Loucy (cell line): ENCODE measurements at regions not wholly inside any gene's neighbourhood (a gene's known extent, or its start where the extent isn't known, plus 50 kb on each side); places are given as distances from the start of the nearest gene placed in this dataset.

ENCODE experiments used
- H2AFZ ChIP-seq: fragments of 200-600 bp; sonication (generic); 2 replicates; pipeline ENCODE4 v1.6.0; 2016; ENCODE audit warnings: antibody characterized with exemption, mild to moderate bottlenecking, low read length, moderate library complexity
- H3F3A ChIP-seq: fragments of 200-600 bp; 2 replicates; pipeline ENCODE4 v1.6.0; 2016; ENCODE audit warnings: antibody characterized with exemption, low read depth, mild to moderate bottlenecking
- H3K27me3 ChIP-seq: fragments of 200-600 bp; sonication (generic); 2 replicates; pipeline ENCODE4 v1.6.1; 2014; ENCODE audit warnings: low read length, mild to moderate bottlenecking; ENCODE audit not compliant: insufficient read depth, poor library complexity, severe bottlenecking
- H3K36me3 ChIP-seq: fragments of 200-600 bp; sonication (generic); 2 replicates; pipeline ENCODE4 v1.6.1; 2016; ENCODE audit warnings: low read length; ENCODE audit not compliant: insufficient read depth
- H3K4me1 ChIP-seq: fragments of 200-600 bp; sonication (generic); 2 replicates; pipeline ENCODE4 v1.5.1; 2014; ENCODE audit warnings: low read length, mild to moderate bottlenecking; ENCODE audit not compliant: insufficient read depth, poor library complexity, severe bottlenecking
- H3K4me2 ChIP-seq: fragments of 200-600 bp; sonication (generic); 2 replicates; pipeline ENCODE4 v1.6.0; 2014; ENCODE audit warnings: antibody characterized with exemption, low read length, low read depth, mild to moderate bottlenecking; ENCODE audit not compliant: poor library complexity, severe bottlenecking
- H3K4me3 ChIP-seq: fragments of 200-600 bp; sonication (generic); 2 replicates; pipeline ENCODE4 v1.5.1; 2014; ENCODE audit warnings: low read length, mild to moderate bottlenecking, mixed read lengths; ENCODE audit not compliant: poor library complexity, severe bottlenecking
- H3K79me2 ChIP-seq: fragments of 200-600 bp; sonication (generic); 2 replicates; pipeline ENCODE4 v1.6.1; 2014; ENCODE audit warnings: low read length; ENCODE audit not compliant: insufficient read depth
- H3K9ac ChIP-seq: fragments of 200-600 bp; sonication (generic); 2 replicates; pipeline ENCODE4 v1.6.0; 2014; ENCODE audit warnings: mild to moderate bottlenecking, low read depth, low read length, moderate library complexity; ENCODE audit not compliant: poor library complexity, severe bottlenecking
- H3K9me2 ChIP-seq: fragments of 200-600 bp; sonication (generic); replicated peaks from 2 replicates; pipeline ENCODE4 v1.6.1; 2016; ENCODE audit warnings: low read depth, low read length, mixed read lengths
- H3K9me3 ChIP-seq: fragments of 200-600 bp; sonication (generic); 2 replicates; pipeline ENCODE4 v1.6.1; 2014; ENCODE audit warnings: mild to moderate bottlenecking, antibody characterized with exemption, low read length, low read depth; ENCODE audit not compliant: insufficient read depth
- H4K20me1 ChIP-seq: fragments of 200-600 bp; sonication (generic); 2 replicates; pipeline ENCODE4 v1.6.0; 2014; ENCODE audit warnings: antibody characterized with exemption, low read length, mild to moderate bottlenecking; ENCODE audit not compliant: insufficient read depth, poor library complexity, severe bottlenecking
- CTCF ChIP-seq: fragments of 200-600 bp; sonication (generic); conservative IDR thresholded peaks from 2 replicates; pipeline ENCODE4 v1.5.1; 2014; ENCODE audit warnings: mild to moderate bottlenecking, antibody characterized with exemption, low read length
- EZH2phosphoT487 ChIP-seq: fragments of 200-600 bp; IDR thresholded peaks from 2 replicates; pipeline ENCODE4 v1.6.1; 2018; ENCODE audit warnings: antibody characterized with exemption, mild to moderate bottlenecking, moderate library complexity, borderline replicate concordance

GRCh38 chr11:131118247-131118646 lies 202.0 kb upstream of the SNX19 start:
- Histone ChIP-seq H2AFZ (no peak overlapping the region), H3K4me3 (no peak overlapping the region), H3K9ac (no peak overlapping the region), H3K36me3 (no peaks in the 10 kb centered on the region), H4K20me1 (no peaks in the 10 kb centered on the region), H3K4me2 (no peak overlapping the region), H3K9me2 (no peaks in the 10 kb centered on the region), H3K27me3 (no peaks in the 10 kb centered on the region), H3K4me1 (no peaks in the 10 kb centered on the region), H3K9me3 (no peaks in the 10 kb centered on the region), H3K79me2 (no peaks in the 10 kb centered on the region), H3F3A (no peaks in the 10 kb centered on the region)
- no peak for TF ChIP-seq CTCF
- no peak for TF ChIP-seq EZH2phosphoT487

- no peaks in the 10 kb centered on the region for H3K9me2 ChIP-seq
- no peaks in the 10 kb centered on the region for H3K4me1 ChIP-seq
- no peaks in the 10 kb centered on the region for H4K20me1 ChIP-seq
- no peak for TF ChIP-seq EZH2phosphoT487
- no peak for TF ChIP-seq CTCF
- no peak overlapping the region for H2AFZ ChIP-seq
- no peak overlapping the region for H3K4me2 ChIP-seq
- no peaks in the 10 kb centered on the region for H3K79me2 ChIP-seq
- no peak overlapping the region for H3K9ac ChIP-seq
- H3K27me3 ChIP-seq, result no peaks in the 10 kb centered on the region
- H3F3A ChIP-seq, result no peaks in the 10 kb centered on the region
- no peaks in the 10 kb centered on the region for H3K9me3 ChIP-seq
- H3K4me3 ChIP-seq, result no peak overlapping the region
- H3K36me3 ChIP-seq, result no peaks in the 10 kb centered on the region
Observed at GRCh38 chr11:131121426-131122333, 205.4 kb upstream of the SNX19 start.

GRCh38 chr11:131122448-131122847 lies 206.2 kb upstream of the SNX19 start:
- Histone ChIP-seq H3K4me3 (no peak overlapping the region), H3K27me3 (no peaks in the 10 kb centered on the region), H3K9me3 (peaks cover 2% of the 10 kb centered on the region; the same call in 1 of the 2 replicates), H3F3A (no peaks in the 10 kb centered on the region), H4K20me1 (no peaks in the 10 kb centered on the region), H2AFZ (no peak overlapping the region), H3K9me2 (no peaks in the 10 kb centered on the region), H3K4me1 (no peaks in the 10 kb centered on the region), H3K36me3 (no peaks in the 10 kb centered on the region), H3K4me2 (no peak overlapping the region), H3K79me2 (no peaks in the 10 kb centered on the region), H3K9ac (no peak overlapping the region)
- TF ChIP-seq EZH2phosphoT487, result no peak
- TF ChIP-seq CTCF, result no peak
